Calu3 (cell line): ENCODE measurements at regions not wholly inside any gene's neighbourhood (a gene's known extent, or its start where the extent isn't known, plus 50 kb on each side); places are given as distances from the start of the nearest gene placed in this dataset.

Experiments
- BruUV-seq: library from RNA; stranded (reverse); fragments of 400-500 nt; replicated peaks from 2 replicates; lab custom pipeline; 2021; lab: Mats Ljungman, UMichigan
- CTCF ChIA-PET: fragments of 300-600 bp; sonication (Branson Sonifier 250); formaldehyde crosslinking; loops from one replicate; lab custom pipeline; 2022; ENCODE audit warnings: antibody characterized with exemption; lab: Charles Lee
- DNase-seq: peaks from one replicate; pipeline ENCODE4 v3.0.0; 2022
- H3K27ac Mint-ChIP-seq: one replicate; pipeline ENCODE4 v1.8.0; 2022; ENCODE audit warnings: mixed read lengths; ENCODE audit not compliant: unreplicated experiment
- H3K27me3 Mint-ChIP-seq: one replicate; pipeline ENCODE4 v1.8.0; 2022; ENCODE audit warnings: mixed read lengths; ENCODE audit not compliant: unreplicated experiment
- H3K36me3 Mint-ChIP-seq: one replicate; pipeline ENCODE4 v1.8.0; 2022; ENCODE audit warnings: mild to moderate bottlenecking, moderate library complexity, mixed read lengths; ENCODE audit not compliant: insufficient read depth, unreplicated experiment
- H3K4me1 Mint-ChIP-seq: one replicate; pipeline ENCODE4 v1.8.0; 2022; ENCODE audit warnings: mild to moderate bottlenecking, low read depth, mixed read lengths; ENCODE audit not compliant: unreplicated experiment
- H3K4me3 Mint-ChIP-seq: one replicate; pipeline ENCODE4 v1.8.0; 2022; ENCODE audit warnings: mild to moderate bottlenecking, low read depth, moderate library complexity, mixed read lengths; ENCODE audit not compliant: unreplicated experiment
- H3K9me3 Mint-ChIP-seq: one replicate; pipeline ENCODE4 v1.8.0; 2022; ENCODE audit warnings: low read depth, mixed read lengths; ENCODE audit not compliant: unreplicated experiment
- intact Hi-C: fragments of 100-400 bp; cut with micrococcal nuclease; formaldehyde crosslinking; loops from one replicate; pipeline ENCODE4 v1.10.0; 2022; ENCODE audit not compliant: unreplicated experiment
- TF ChIP-seq, protein P1 (sequence below): fragments of 200-600 bp; IDR thresholded peaks from one replicate; pipeline ENCODE4 v1.8.0; 2022; ENCODE audit warnings: antibody characterized with exemption; ENCODE audit not compliant: unreplicated experiment

DNA sequence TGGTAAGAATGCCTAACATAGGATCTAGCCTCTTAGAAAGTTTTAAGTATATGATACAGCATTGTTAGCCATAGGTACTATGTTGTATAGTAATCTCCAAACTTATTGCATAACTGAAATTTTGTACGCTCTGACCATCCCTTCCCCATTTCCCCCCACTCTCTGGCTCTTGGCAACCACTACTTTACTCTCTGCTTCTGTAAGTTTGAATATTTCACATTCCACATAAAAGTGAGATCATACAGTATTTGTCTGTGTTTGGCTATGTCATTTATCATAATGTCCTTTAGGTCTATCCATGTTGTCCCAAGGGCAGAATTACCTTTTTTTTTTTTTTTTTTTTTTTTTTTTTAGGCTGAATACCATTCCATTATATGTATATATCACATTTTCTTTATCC is 396.9 kb downstream of the DLEU7 start:
- TF ChIP-seq, protein P1, sequence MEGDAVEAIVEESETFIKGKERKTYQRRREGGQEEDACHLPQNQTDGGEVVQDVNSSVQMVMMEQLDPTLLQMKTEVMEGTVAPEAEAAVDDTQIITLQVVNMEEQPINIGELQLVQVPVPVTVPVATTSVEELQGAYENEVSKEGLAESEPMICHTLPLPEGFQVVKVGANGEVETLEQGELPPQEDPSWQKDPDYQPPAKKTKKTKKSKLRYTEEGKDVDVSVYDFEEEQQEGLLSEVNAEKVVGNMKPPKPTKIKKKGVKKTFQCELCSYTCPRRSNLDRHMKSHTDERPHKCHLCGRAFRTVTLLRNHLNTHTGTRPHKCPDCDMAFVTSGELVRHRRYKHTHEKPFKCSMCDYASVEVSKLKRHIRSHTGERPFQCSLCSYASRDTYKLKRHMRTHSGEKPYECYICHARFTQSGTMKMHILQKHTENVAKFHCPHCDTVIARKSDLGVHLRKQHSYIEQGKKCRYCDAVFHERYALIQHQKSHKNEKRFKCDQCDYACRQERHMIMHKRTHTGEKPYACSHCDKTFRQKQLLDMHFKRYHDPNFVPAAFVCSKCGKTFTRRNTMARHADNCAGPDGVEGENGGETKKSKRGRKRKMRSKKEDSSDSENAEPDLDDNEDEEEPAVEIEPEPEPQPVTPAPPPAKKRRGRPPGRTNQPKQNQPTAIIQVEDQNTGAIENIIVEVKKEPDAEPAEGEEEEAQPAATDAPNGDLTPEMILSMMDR, result no peak
- no peak overlapping the region for H3K27ac Mint-ChIP-seq
- no peak overlapping the region for H3K4me3 Mint-ChIP-seq
- no peaks in the 10 kb centered on the region for H3K27me3 Mint-ChIP-seq
- no peaks in the 10 kb centered on the region for H3K9me3 Mint-ChIP-seq
- H3K36me3 Mint-ChIP-seq, result no peaks in the 10 kb centered on the region
- no peak for DNase-seq
- CTCF ChIA-PET, result interaction anchor here (0.7 kb wide), 1 partner anchor 149 kb away, joined by 9 read pairs; no protein-coding TSS in a partner anchor
- BruUV-seq, result no TSS peak
- intact Hi-C loops, result no loop called here
- H3K4me1 Mint-ChIP-seq, result peaks cover 7% of the 10 kb centered on the region

DNA sequence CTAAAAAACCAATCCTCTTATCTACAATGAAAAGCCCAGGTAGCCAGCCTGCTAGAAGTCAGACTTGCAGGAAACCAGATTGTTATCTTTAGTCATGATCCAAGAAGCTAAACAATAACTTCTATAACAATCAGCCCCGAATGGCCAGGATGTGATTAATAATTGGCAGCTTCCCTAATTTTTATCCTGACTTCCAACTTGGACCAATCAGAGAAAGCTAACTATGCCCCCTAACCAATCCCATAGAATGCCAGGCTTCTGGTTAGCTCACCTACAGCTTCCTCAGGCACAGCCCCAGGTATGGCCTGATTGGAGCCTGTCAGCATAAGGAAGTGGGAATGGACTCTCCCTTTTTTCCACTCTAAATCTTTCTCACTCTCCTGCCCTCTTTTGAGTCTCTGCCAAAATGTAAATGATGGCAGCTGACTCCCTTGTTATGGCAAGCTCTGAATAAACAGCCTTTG is 394.9 kb downstream of the DLEU7 start:
- H3K4me1 Mint-ChIP-seq, result peaks cover 7% of the 10 kb centered on the region
- BruUV-seq, result no TSS peak
- CTCF ChIA-PET, result interaction anchor here (0.6 kb wide), 1 partner anchor 545 kb away, joined by 3 read pairs; no protein-coding TSS in a partner anchor
- intact Hi-C loops, result no loop called here
- no peak overlapping the region for H3K4me3 Mint-ChIP-seq
- no peaks in the 10 kb centered on the region for H3K9me3 Mint-ChIP-seq
- DNase-seq, result peak; percentile 3
- H3K27me3 Mint-ChIP-seq, result no peaks in the 10 kb centered on the region
- TF ChIP-seq, protein P1, result no peak
- no peak overlapping the region for H3K27ac Mint-ChIP-seq
- H3K36me3 Mint-ChIP-seq, result no peaks in the 10 kb centered on the region

DNA sequence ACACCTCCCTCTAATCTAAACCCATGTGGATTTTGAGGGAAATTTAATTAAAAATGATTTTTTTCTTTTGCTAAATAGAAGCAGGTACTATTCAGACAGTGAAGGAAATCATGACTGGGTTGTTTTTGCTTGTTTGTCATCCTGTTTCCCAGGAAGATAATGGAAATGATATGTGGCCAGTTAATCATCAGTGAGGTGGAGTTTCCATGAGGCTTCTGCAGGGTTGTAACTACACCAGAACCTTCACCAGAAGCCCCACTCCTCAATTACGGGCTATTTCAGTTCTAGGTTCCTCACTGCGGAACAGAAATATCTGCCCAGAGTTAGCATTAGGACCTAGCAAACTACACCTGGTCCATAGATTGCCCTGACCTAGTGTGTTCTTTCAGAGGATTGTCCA is 394.0 kb downstream of the DLEU7 start:
- intact Hi-C loops, result no loop called here
- TF ChIP-seq, protein P1, result no peak
- Mint-ChIP-seq H3K27ac (no peak overlapping the region), H3K27me3 (no peaks in the 10 kb centered on the region), H3K4me1 (peaks cover 7% of the 10 kb centered on the region), H3K4me3 (no peak overlapping the region), H3K9me3 (no peaks in the 10 kb centered on the region), H3K36me3 (no peaks in the 10 kb centered on the region)
- no TSS peak for BruUV-seq
- CTCF ChIA-PET, result no interaction called here
- DNase-seq, result no peak

DNA sequence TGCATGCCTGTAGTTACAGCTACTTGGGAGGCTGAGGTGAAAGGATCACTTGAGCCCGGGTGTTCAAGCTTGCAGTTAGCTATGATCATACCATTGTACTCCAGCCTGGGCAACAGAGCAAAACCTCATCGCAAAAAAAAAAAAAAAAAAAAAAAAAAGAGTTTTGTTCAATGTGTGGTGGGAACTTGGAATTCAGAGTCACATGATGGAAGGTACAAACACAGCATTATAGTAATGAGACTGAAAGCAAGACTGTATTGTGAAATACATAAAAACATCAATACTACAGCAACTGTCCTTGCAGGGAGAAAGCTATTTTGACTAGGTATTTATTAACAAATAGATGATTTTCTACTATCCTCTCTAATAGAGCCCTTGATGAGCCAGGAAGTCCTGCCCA is 393.2 kb downstream of the DLEU7 start:
- H3K4me1 Mint-ChIP-seq, result peaks cover 7% of the 10 kb centered on the region
- DNase-seq, result no peak
- H3K27ac Mint-ChIP-seq, result no peak overlapping the region
- CTCF ChIA-PET, result no interaction called here
- no peaks in the 10 kb centered on the region for H3K9me3 Mint-ChIP-seq
- intact Hi-C loops, result no loop called here
- no peaks in the 10 kb centered on the region for H3K27me3 Mint-ChIP-seq
- H3K4me3 Mint-ChIP-seq, result no peak overlapping the region
- no TSS peak for BruUV-seq
- no peaks in the 10 kb centered on the region for H3K36me3 Mint-ChIP-seq
- TF ChIP-seq, protein P1, result no peak
